IPS-18a (cell line): ENCODE measurements at regions not wholly inside any gene's neighbourhood (a gene's known extent, or its start where the extent isn't known, plus 50 kb on each side); places are given as distances from the start of the nearest gene placed in this dataset.

Experiments
- H3K27ac ChIP-seq: one replicate; pipeline ENCODE4 v1.5.1; 2013; ENCODE audit warnings: low read length
- H3K27me3 ChIP-seq: one replicate; pipeline ENCODE4 v1.6.1; 2013; ENCODE audit warnings: mild to moderate bottlenecking, low read length; ENCODE audit not compliant: control insufficient read depth, insufficient read depth
- H3K36me3 ChIP-seq: one replicate; pipeline ENCODE4 v1.6.1; 2013; ENCODE audit warnings: low read depth, low read length; ENCODE audit not compliant: control insufficient read depth
- H3K4me1 ChIP-seq: one replicate; pipeline ENCODE4 v1.6.1; 2013; ENCODE audit warnings: low read depth, low read length; ENCODE audit not compliant: control insufficient read depth
- H3K4me3 ChIP-seq: one replicate; pipeline ENCODE4 v1.5.1; 2013; ENCODE audit warnings: low read length
- H3K9ac ChIP-seq: one replicate; pipeline ENCODE4 v1.6.1; 2013; ENCODE audit warnings: mild to moderate bottlenecking, low read length, moderate library complexity
- H3K9me3 ChIP-seq: one replicate; pipeline ENCODE4 v1.6.1; 2013; ENCODE audit warnings: low read depth, low read length; ENCODE audit not compliant: control insufficient read depth

GRCh38 chr1:221335161-221336101 is 406.5 kb downstream of the DUSP10 start:
- H3K9me3 ChIP-seq: peaks cover 9% of the 10 kb centered on the region
- H3K27ac ChIP-seq: no peak overlapping the region
- no peaks in the 10 kb centered on the region for H3K4me1 ChIP-seq
- no peaks in the 10 kb centered on the region for H3K27me3 ChIP-seq
- no peak overlapping the region for H3K4me3 ChIP-seq
- no peaks in the 10 kb centered on the region for H3K36me3 ChIP-seq
- H3K9ac ChIP-seq: no peak overlapping the region

GRCh38 chr1:221336126-221336525 is 405.8 kb downstream of the DUSP10 start:
- Histone ChIP-seq H3K27me3 (no peaks in the 10 kb centered on the region), H3K4me1 (no peaks in the 10 kb centered on the region), H3K9ac (no peak overlapping the region), H3K36me3 (no peaks in the 10 kb centered on the region), H3K27ac (no peak overlapping the region), H3K4me3 (no peak overlapping the region), H3K9me3 (peaks cover 8% of the 10 kb centered on the region)

- no peak overlapping the region for H3K9ac ChIP-seq
- no peak overlapping the region for H3K27ac ChIP-seq
- H3K4me1 ChIP-seq: no peaks in the 10 kb centered on the region
- no peak overlapping the region for H3K4me3 ChIP-seq
- H3K27me3 ChIP-seq: no peaks in the 10 kb centered on the region
- H3K9me3 ChIP-seq: no peaks in the 10 kb centered on the region
- H3K36me3 ChIP-seq: no peaks in the 10 kb centered on the region
These were observed 404.8 kb downstream of the DUSP10 start for GRCh38 chr1:221337106-221337505.

- Histone ChIP-seq H3K36me3 (no peaks in the 10 kb centered on the region), H3K27me3 (no peaks in the 10 kb centered on the region), H3K4me3 (no peak overlapping the region), H3K4me1 (no peaks in the 10 kb centered on the region), H3K27ac (no peak overlapping the region), H3K9ac (no peak overlapping the region), H3K9me3 (no peaks in the 10 kb centered on the region)
These were observed 398.8 kb downstream of the DUSP10 start for GRCh38 chr1:221343136-221343535.

GRCh38 chr1:221343607-221344006 is 398.3 kb downstream of the DUSP10 start:
- Histone ChIP-seq H3K4me3 (no peak overlapping the region), H3K27me3 (no peaks in the 10 kb centered on the region), H3K27ac (no peak overlapping the region), H3K4me1 (no peaks in the 10 kb centered on the region), H3K9ac (no peak overlapping the region), H3K9me3 (no peaks in the 10 kb centered on the region), H3K36me3 (no peaks in the 10 kb centered on the region)

GRCh38 chr1:221344693-221345092 is 397.2 kb downstream of the DUSP10 start:
- Histone ChIP-seq H3K27ac (no peak overlapping the region), H3K27me3 (no peaks in the 10 kb centered on the region), H3K4me3 (no peak overlapping the region), H3K36me3 (no peaks in the 10 kb centered on the region), H3K4me1 (no peaks in the 10 kb centered on the region), H3K9me3 (no peaks in the 10 kb centered on the region), H3K9ac (no peak overlapping the region)

GRCh38 chr1:221347706-221348105 is 394.2 kb downstream of the DUSP10 start:
- Histone ChIP-seq H3K4me1 (no peaks in the 10 kb centered on the region), H3K27ac (no peak overlapping the region), H3K4me3 (no peak overlapping the region), H3K27me3 (no peaks in the 10 kb centered on the region), H3K9ac (no peak overlapping the region), H3K9me3 (no peaks in the 10 kb centered on the region), H3K36me3 (no peaks in the 10 kb centered on the region)

- Histone ChIP-seq H3K4me1 (no peaks in the 10 kb centered on the region), H3K9ac (no peak overlapping the region), H3K27me3 (no peaks in the 10 kb centered on the region), H3K27ac (no peak overlapping the region), H3K4me3 (no peak overlapping the region), H3K36me3 (no peaks in the 10 kb centered on the region), H3K9me3 (no peaks in the 10 kb centered on the region)
These were observed 391.8 kb downstream of the DUSP10 start for GRCh38 chr1:221350091-221350490.

- no peak overlapping the region for H3K27ac ChIP-seq
- no peaks in the 10 kb centered on the region for H3K36me3 ChIP-seq
- no peaks in the 10 kb centered on the region for H3K27me3 ChIP-seq
- no peak overlapping the region for H3K9ac ChIP-seq
- no peaks in the 10 kb centered on the region for H3K9me3 ChIP-seq
- no peaks in the 10 kb centered on the region for H3K4me1 ChIP-seq
- H3K4me3 ChIP-seq: no peak overlapping the region
These were observed 385.2 kb downstream of the DUSP10 start for GRCh38 chr1:221356693-221357092.

GRCh38 chr1:221363039-221363438 is 378.9 kb downstream of the DUSP10 start:
- no peak overlapping the region for H3K9ac ChIP-seq

GRCh38 chr1:221366495-221367110 is 375.3 kb downstream of the DUSP10 start:
- Histone ChIP-seq H3K27ac (peak overlapping the region; percentile 56), H3K4me1 (peaks cover 19% of the 10 kb centered on the region), H3K4me3 (peak overlapping the region; percentile 10), H3K27me3 (no peaks in the 10 kb centered on the region), H3K9ac (no peak overlapping the region), H3K36me3 (no peaks in the 10 kb centered on the region), H3K9me3 (no peaks in the 10 kb centered on the region)

More at GRCh38 chr1:221363039-221363438, 378.9 kb downstream of the DUSP10 start:
- Histone ChIP-seq H3K9me3 (no peaks in the 10 kb centered on the region), H3K36me3 (no peaks in the 10 kb centered on the region), H3K27me3 (no peaks in the 10 kb centered on the region), H3K4me1 (peaks cover 19% of the 10 kb centered on the region), H3K27ac (no peak overlapping the region), H3K4me3 (no peak overlapping the region)
